Testis (tissue), 2 donors: ENCODE measurements at regions not wholly inside any gene's neighbourhood (a gene's known extent, or its start where the extent isn't known, plus 50 kb on each side); places are given as distances from the start of the nearest gene placed in this dataset.

Source experiments
- DNase-seq: peaks from one replicate; pipeline ENCODE4 v3.0.0-alpha.2; 2019
- H3K27ac ChIP-seq, 2 donors: fragments of 200-600 bp; sonication (generic); one replicate each; pipeline ENCODE4 v1.5.1; 2019
- H3K27me3 ChIP-seq: fragments of 200-600 bp; sonication (generic); one replicate; pipeline ENCODE4 v1.5.1; 2019
- H3K36me3 ChIP-seq: fragments of 200-600 bp; sonication (generic); one replicate; pipeline ENCODE4 v1.5.1; 2017; ENCODE audit warnings: low read depth; ENCODE audit errors: missing control alignments
- H3K4me1 ChIP-seq: fragments of 200-600 bp; sonication (generic); one replicate; pipeline ENCODE4 v1.5.1; 2019
- H3K4me3 ChIP-seq, 2 donors: fragments of 200-600 bp; sonication (generic); one replicate each; pipeline ENCODE4 v1.5.1; 2017 to 2019
- H3K9me3 ChIP-seq: fragments of 200-600 bp; sonication (generic); one replicate; pipeline ENCODE4 v1.5.1; 2017
- POLR2A ChIP-seq: fragments of 450-650 bp; IDR thresholded peaks from one replicate; pipeline ENCODE4 v1.6.1; 2017; ENCODE audit warnings: antibody characterized with exemption, mild to moderate bottlenecking, moderate library complexity
- WGBS, 2 donors: methylation state at CpG; one replicate each; pipeline ENCODE4 v1.1.5; 2018; 5-methylcytosine and 5-hydroxymethylcytosine counted together
- intact Hi-C: fragments of 100-400 bp; cut with DNase I; formaldehyde crosslinking; loops from one replicate; pipeline ENCODE4 v1.15.1; 2023; ENCODE audit warnings: low total_unique reads
- TF ChIP-seq, protein P1 (sequence below), 3 experiments: fragments of 450-650 bp in 2 of 3; fragments of 200-600 bp in 1 of 3; sonication (generic) in 1 of 3; IDR thresholded peaks; one replicate each; pipeline ENCODE4 v1.5.1; 2016 to 2019; ENCODE audit warnings: antibody characterized with exemption in 3 of 3, mild to moderate bottlenecking in 2 of 3, moderate library complexity in 1 of 3

DNA sequence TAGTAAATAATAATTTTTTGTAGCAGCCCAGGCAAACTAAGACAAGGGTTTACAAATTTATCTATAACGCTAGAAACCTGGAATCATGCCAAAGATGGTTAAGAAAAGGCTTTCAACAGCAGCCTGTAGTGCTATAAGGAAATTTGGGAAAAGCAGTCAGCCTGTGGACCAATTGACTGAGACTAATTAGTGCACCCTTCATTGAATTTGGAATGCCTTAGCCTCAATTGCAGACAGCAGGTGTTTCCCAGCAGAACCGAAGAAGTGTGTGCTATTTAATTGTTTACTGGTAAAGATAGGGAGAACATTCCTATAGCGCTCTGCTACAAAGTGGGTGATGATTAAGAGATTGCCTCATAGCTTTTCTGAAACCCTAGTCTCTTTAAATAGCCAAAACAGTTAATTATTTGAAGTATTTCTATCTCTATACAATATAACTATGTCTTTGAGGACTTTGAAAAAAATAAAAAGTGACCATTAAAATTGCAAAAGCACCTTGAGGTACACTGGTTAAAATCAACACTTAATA is 1884.3 kb upstream of the PCDH20 start:
- Histone ChIP-seq H3K9me3 (no peaks in the 10 kb centered on the region), H3K27me3 (no peaks in the 10 kb centered on the region), H3K4me3 (no peak overlapping the region), H3K36me3 (no peaks in the 10 kb centered on the region), H3K4me1 (no peaks in the 10 kb centered on the region), H3K27ac (no peak overlapping the region)
- WGBS, 2 donors, result 41 to 52% methylated on average over 3 of the region's 3 CpGs
- intact Hi-C loops, result no loop called here
- no peak for TF ChIP-seq POLR2A
- TF ChIP-seq, protein P1, sequence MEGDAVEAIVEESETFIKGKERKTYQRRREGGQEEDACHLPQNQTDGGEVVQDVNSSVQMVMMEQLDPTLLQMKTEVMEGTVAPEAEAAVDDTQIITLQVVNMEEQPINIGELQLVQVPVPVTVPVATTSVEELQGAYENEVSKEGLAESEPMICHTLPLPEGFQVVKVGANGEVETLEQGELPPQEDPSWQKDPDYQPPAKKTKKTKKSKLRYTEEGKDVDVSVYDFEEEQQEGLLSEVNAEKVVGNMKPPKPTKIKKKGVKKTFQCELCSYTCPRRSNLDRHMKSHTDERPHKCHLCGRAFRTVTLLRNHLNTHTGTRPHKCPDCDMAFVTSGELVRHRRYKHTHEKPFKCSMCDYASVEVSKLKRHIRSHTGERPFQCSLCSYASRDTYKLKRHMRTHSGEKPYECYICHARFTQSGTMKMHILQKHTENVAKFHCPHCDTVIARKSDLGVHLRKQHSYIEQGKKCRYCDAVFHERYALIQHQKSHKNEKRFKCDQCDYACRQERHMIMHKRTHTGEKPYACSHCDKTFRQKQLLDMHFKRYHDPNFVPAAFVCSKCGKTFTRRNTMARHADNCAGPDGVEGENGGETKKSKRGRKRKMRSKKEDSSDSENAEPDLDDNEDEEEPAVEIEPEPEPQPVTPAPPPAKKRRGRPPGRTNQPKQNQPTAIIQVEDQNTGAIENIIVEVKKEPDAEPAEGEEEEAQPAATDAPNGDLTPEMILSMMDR (IDR thresholded peaks at IDR 0.05), result no peak
- DNase-seq, result no peak

DNA sequence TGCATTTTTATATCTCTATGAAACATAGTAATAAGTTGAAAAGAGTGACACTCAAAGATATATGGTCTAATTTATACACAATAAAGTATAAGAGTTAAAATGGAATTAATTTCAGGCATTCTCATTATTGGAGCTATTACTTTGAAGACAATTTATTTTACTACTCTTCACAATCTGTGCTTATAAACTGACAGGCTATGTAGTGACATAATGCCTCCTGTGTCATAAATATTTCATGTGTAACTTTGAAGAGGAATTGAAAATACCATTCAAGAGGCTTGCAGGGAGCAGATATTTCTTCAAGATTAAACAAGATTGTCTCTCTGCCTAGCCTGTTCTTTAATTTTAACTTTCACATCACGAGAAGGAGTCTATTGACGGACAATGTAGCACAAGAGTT is 1881.5 kb upstream of the PCDH20 start:
- no peaks in the 10 kb centered on the region for H3K4me1 ChIP-seq
- DNase-seq, result no peak
- WGBS, 2 donors, result 80% methylated on average over 2 of the region's 2 CpGs
- intact Hi-C loops, result no loop called here
- H3K9me3 ChIP-seq, result no peaks in the 10 kb centered on the region
- no peaks in the 10 kb centered on the region for H3K36me3 ChIP-seq
- no peak overlapping the region for H3K4me3 ChIP-seq
- H3K27ac ChIP-seq, result no peak overlapping the region
- H3K27me3 ChIP-seq, result no peaks in the 10 kb centered on the region
- TF ChIP-seq, protein P1 (IDR thresholded peaks at IDR 0.05), result no peak
- no peak for TF ChIP-seq POLR2A

DNA sequence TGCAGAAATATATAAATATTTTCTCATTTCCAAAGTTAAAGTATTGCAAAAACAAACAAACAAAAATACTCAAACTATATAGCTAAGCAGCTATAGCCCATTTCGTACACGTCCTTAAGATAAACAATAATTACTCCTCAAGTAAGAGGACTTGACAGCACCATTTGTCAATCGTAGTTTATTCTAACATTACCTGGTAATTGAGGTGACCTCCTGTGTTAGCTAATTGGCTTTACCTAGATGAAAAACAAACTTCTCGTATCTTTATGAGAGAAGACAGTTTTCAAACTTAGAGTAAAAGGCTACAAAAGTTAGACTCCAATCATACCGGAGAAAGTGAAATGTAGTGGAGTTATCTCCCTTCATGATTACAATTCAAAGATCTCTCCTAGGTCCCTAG is 1876.1 kb upstream of the PCDH20 start:
- H3K27me3 ChIP-seq, result no peaks in the 10 kb centered on the region
- no peak for TF ChIP-seq POLR2A
- TF ChIP-seq, protein P1 (IDR thresholded peaks at IDR 0.05), result no peak
- no peak for DNase-seq

DNA sequence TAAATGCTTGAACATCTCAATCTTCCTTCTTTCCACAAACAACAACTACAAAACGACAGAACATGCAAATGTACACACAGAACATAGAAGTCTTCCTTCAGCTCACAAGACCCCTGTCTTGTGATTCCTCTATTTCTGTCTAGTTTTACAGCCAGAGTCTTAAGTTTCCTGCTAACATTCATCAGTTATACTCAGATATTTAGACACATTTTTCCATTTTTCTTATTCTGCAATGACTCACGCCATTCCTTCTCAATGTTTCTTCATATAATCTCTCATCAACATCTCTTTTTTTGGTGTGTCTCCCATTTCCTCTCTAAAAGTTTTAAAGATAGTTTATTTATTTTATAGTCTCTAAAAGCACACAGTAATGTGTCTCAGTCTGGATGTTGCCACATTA is 1872.9 kb upstream of the PCDH20 start:
- Histone ChIP-seq H3K27ac (no peak overlapping the region), H3K4me1 (no peaks in the 10 kb centered on the region), H3K36me3 (no peaks in the 10 kb centered on the region), H3K4me3 (no peak overlapping the region), H3K9me3 (no peaks in the 10 kb centered on the region), H3K27me3 (no peaks in the 10 kb centered on the region)
- 80 to 83% methylated on average over 2 of the region's 2 CpGs for WGBS, 2 donors
- no peak for TF ChIP-seq POLR2A
- TF ChIP-seq, protein P1 (IDR thresholded peaks at IDR 0.05), result no peak
- intact Hi-C loops, result no loop called here
- DNase-seq, result no peak

More for the DNA sequence above, 1876.1 kb upstream of the PCDH20 start:
- no peak overlapping the region for H3K4me3 ChIP-seq
- no peaks in the 10 kb centered on the region for H3K9me3 ChIP-seq
- 53 to 54% methylated on average over 5 of the region's 5 CpGs for WGBS, 2 donors
- intact Hi-C loops, result no loop called here
- H3K36me3 ChIP-seq, result no peaks in the 10 kb centered on the region
- no peak overlapping the region for H3K27ac ChIP-seq
- no peaks in the 10 kb centered on the region for H3K4me1 ChIP-seq

DNA sequence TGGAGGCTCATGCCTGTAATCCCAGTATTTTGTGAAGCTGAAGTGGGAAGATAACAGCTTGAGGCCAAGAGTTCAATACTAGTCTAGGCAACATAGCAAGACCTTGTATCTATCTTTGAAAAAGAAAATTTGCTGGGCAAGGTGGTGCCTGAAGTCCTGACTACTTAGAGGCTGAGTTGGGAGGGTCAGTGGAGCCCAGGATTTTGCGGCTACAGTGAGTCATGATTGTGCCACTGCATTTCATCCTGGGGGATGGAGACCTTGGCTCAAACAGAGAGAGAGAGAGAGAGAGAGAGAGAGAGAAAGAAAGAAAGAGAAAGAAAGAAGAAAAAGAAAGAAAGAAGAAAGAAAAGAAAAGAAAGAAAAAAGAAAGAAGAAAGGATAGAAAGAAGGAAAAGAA is 1872.3 kb upstream of the PCDH20 start:
- Histone ChIP-seq H3K9me3 (no peaks in the 10 kb centered on the region), H3K27me3 (no peaks in the 10 kb centered on the region), H3K27ac (no peak overlapping the region), H3K4me1 (no peaks in the 10 kb centered on the region), H3K4me3 (no peak overlapping the region), H3K36me3 (no peaks in the 10 kb centered on the region)
- no peak for DNase-seq
- no peak for TF ChIP-seq POLR2A
- TF ChIP-seq, protein P1 (IDR thresholded peaks at IDR 0.05), result no peak
- intact Hi-C loops, result no loop called here
- WGBS, 2 donors, result 97 to 100% methylated on average over 1 of the region's 1 CpG
